Activated CD4-positive, alpha-beta memory T cell treated with anti-CD3 and anti-CD28 coated beads, Interleukin-2, amount 10 ng/mL, durations not matched to agents 7 days and 5 days (primary cell): ENCODE measurements at regions not wholly inside any gene's neighbourhood (a gene's known extent, or its start where the extent isn't known, plus 50 kb on each side); places are given as distances from the start of the nearest gene placed in this dataset.
"Not testable (repeated sequence)": the region's sequence is repeated elsewhere in the genome, so short reads cannot be mapped to it uniquely, and the experiment has no call there.

Source experiments
- CTCF ChIA-PET: fragments of 350-600 bp; sonication (Branson Sonifier 250); formaldehyde crosslinking; loops from one replicate; lab custom pipeline; 2021; ENCODE audit warnings: antibody characterized with exemption, inconsistent platforms; lab: Charles Lee
- POLR2A ChIA-PET: fragments of 350-600 bp; sonication (Branson Sonifier 250); formaldehyde crosslinking; loops from one replicate; lab custom pipeline; 2021; ENCODE audit warnings: antibody characterized with exemption; lab: Charles Lee
- DNase-seq: peaks from one replicate; pipeline ENCODE4 v3.0.0-alpha.2; 2020
- H3K27ac Mint-ChIP-seq: one replicate; pipeline ENCODE4 v1.8.0; 2021; ENCODE audit warnings: mild to moderate bottlenecking, mixed read lengths
- H3K27me3 Mint-ChIP-seq: one replicate; pipeline ENCODE4 v1.8.0; 2021; ENCODE audit warnings: mixed read lengths
- H3K36me3 Mint-ChIP-seq: one replicate; pipeline ENCODE4 v1.8.0; 2021; ENCODE audit warnings: low read depth, mixed read lengths
- H3K4me1 Mint-ChIP-seq: one replicate; pipeline ENCODE4 v1.8.0; 2021; ENCODE audit warnings: mixed read lengths
- H3K4me3 Mint-ChIP-seq: one replicate; pipeline ENCODE4 v1.8.0; 2021; ENCODE audit warnings: mild to moderate bottlenecking, mixed read lengths
- H3K9me3 Mint-ChIP-seq: one replicate; pipeline ENCODE4 v1.8.0; 2021; ENCODE audit warnings: mixed read lengths

GRCh38 chr3:192061426-192061825 lies 600.5 kb downstream of the PYDC2 start:
- Mint-ChIP-seq H3K27me3 (no peaks in the 10 kb centered on the region), H3K27ac (no peak overlapping the region), H3K9me3 (peaks cover 4% of the 10 kb centered on the region), H3K4me1 (no peaks in the 10 kb centered on the region), H3K4me3 (no peak overlapping the region), H3K36me3 (no peaks in the 10 kb centered on the region)
- CTCF ChIA-PET = no interaction called here
- POLR2A ChIA-PET = no interaction called here
- DNase-seq = no peak

- H3K9me3 Mint-ChIP-seq = peaks cover 4% of the 10 kb centered on the region
- CTCF ChIA-PET = no interaction called here
- no peaks in the 10 kb centered on the region for H3K36me3 Mint-ChIP-seq
- H3K27me3 Mint-ChIP-seq = no peaks in the 10 kb centered on the region
- no peak overlapping the region for H3K27ac Mint-ChIP-seq
- no peak overlapping the region for H3K4me3 Mint-ChIP-seq
- POLR2A ChIA-PET = no interaction called here
- DNase-seq = no peak
- no peaks in the 10 kb centered on the region for H3K4me1 Mint-ChIP-seq
These were observed 601.2 kb downstream of the PYDC2 start for GRCh38 chr3:192062186-192062585.

- peaks cover 4% of the 10 kb centered on the region for H3K9me3 Mint-ChIP-seq
- DNase-seq = no peak
- no peaks in the 10 kb centered on the region for H3K4me1 Mint-ChIP-seq
- no peak overlapping the region for H3K4me3 Mint-ChIP-seq
- H3K36me3 Mint-ChIP-seq = no peaks in the 10 kb centered on the region
- POLR2A ChIA-PET = no interaction called here
- H3K27ac Mint-ChIP-seq = no peak overlapping the region
- CTCF ChIA-PET = no interaction called here
- no peaks in the 10 kb centered on the region for H3K27me3 Mint-ChIP-seq
These were observed 602.6 kb downstream of the PYDC2 start for GRCh38 chr3:192063570-192063969.

GRCh38 chr3:192064959-192065358 lies 604.0 kb downstream of the PYDC2 start:
- CTCF ChIA-PET = no interaction called here
- H3K27me3 Mint-ChIP-seq = no peaks in the 10 kb centered on the region

GRCh38 chr3:192066253-192066652 lies 605.3 kb downstream of the PYDC2 start:
- POLR2A ChIA-PET, H3K4me1 Mint-ChIP-seq, DNase-seq, H3K4me3 Mint-ChIP-seq, H3K27ac Mint-ChIP-seq, H3K27me3 Mint-ChIP-seq, H3K9me3 Mint-ChIP-seq, CTCF ChIA-PET, H3K36me3 Mint-ChIP-seq: not testable (repeated sequence)

More at GRCh38 chr3:192064959-192065358, 604.0 kb downstream of the PYDC2 start:
- Mint-ChIP-seq H3K4me3 (no peak overlapping the region), H3K27ac (no peak overlapping the region), H3K4me1 (no peaks in the 10 kb centered on the region), H3K9me3 (peaks cover 4% of the 10 kb centered on the region), H3K36me3 (no peaks in the 10 kb centered on the region)
- POLR2A ChIA-PET = no interaction called here
- DNase-seq = no peak

GRCh38 chr3:192068464-192069254 lies 607.7 kb downstream of the PYDC2 start:
- Mint-ChIP-seq H3K9me3 (peaks cover 6% of the 10 kb centered on the region), H3K4me1 (no peaks in the 10 kb centered on the region), H3K27ac (no peak overlapping the region)

GRCh38 chr3:192077795-192078497 lies 617.0 kb downstream of the PYDC2 start:
- ChIA-PET CTCF (no interaction called here), POLR2A (no interaction called here)
- DNase-seq = no peak
- Mint-ChIP-seq H3K4me3 (no peak overlapping the region), H3K27me3 (no peaks in the 10 kb centered on the region), H3K4me1 (no peaks in the 10 kb centered on the region), H3K36me3 (no peaks in the 10 kb centered on the region), H3K9me3 (peaks cover 16% of the 10 kb centered on the region), H3K27ac (no peak overlapping the region)

More at GRCh38 chr3:192068464-192069254, 607.7 kb downstream of the PYDC2 start:
- H3K4me3 Mint-ChIP-seq = no peak overlapping the region
- POLR2A ChIA-PET = no interaction called here
- no peaks in the 10 kb centered on the region for H3K27me3 Mint-ChIP-seq
- DNase-seq = no peak
- no peaks in the 10 kb centered on the region for H3K36me3 Mint-ChIP-seq
- CTCF ChIA-PET = no interaction called here

GRCh38 chr3:192079098-192079497 lies 618.1 kb downstream of the PYDC2 start:
- no peaks in the 10 kb centered on the region for H3K36me3 Mint-ChIP-seq
- H3K27me3 Mint-ChIP-seq = no peaks in the 10 kb centered on the region
- H3K27ac Mint-ChIP-seq = no peak overlapping the region
- no peak for DNase-seq
- CTCF ChIA-PET = no interaction called here
- H3K4me1 Mint-ChIP-seq = no peaks in the 10 kb centered on the region
- POLR2A ChIA-PET = no interaction called here
- no peak overlapping the region for H3K4me3 Mint-ChIP-seq
- peaks cover 9% of the 10 kb centered on the region for H3K9me3 Mint-ChIP-seq

GRCh38 chr3:192080336-192080735 lies 619.4 kb downstream of the PYDC2 start:
- peaks cover 9% of the 10 kb centered on the region for H3K9me3 Mint-ChIP-seq
- no peak overlapping the region for H3K27ac Mint-ChIP-seq
- CTCF ChIA-PET = no interaction called here
- POLR2A ChIA-PET = no interaction called here
- no peaks in the 10 kb centered on the region for H3K4me1 Mint-ChIP-seq
- H3K36me3 Mint-ChIP-seq = no peaks in the 10 kb centered on the region
- DNase-seq = no peak
- H3K27me3 Mint-ChIP-seq = no peaks in the 10 kb centered on the region
- no peak overlapping the region for H3K4me3 Mint-ChIP-seq

GRCh38 chr3:192082730-192083660 lies 622.0 kb downstream of the PYDC2 start:
- peaks cover 7% of the 10 kb centered on the region for H3K9me3 Mint-ChIP-seq
- no peak for DNase-seq
- H3K27ac Mint-ChIP-seq = no peak overlapping the region
- no peak overlapping the region for H3K4me3 Mint-ChIP-seq
- POLR2A ChIA-PET = no interaction called here
- H3K27me3 Mint-ChIP-seq = no peaks in the 10 kb centered on the region
- H3K4me1 Mint-ChIP-seq = no peaks in the 10 kb centered on the region
- no peaks in the 10 kb centered on the region for H3K36me3 Mint-ChIP-seq
- CTCF ChIA-PET = no interaction called here
